Caco-2 (cell line): ENCODE measurements at regions not wholly inside any gene's neighbourhood (a gene's known extent, or its start where the extent isn't known, plus 50 kb on each side); places are given as distances from the start of the nearest gene placed in this dataset.
"Not testable (repeated sequence)": the region's sequence is repeated elsewhere in the genome, so short reads cannot be mapped to it uniquely, and the experiment has no call there.

Experiments
- BruUV-seq: library from RNA; stranded (reverse); fragments of 400-500 nt; replicated peaks from 2 replicates; lab custom pipeline; 2021; lab: Mats Ljungman, UMichigan
- CTCF ChIA-PET: fragments of 300-600 bp; sonication (Branson Sonifier 250); formaldehyde crosslinking; loops from one replicate; lab custom pipeline; 2022; ENCODE audit warnings: antibody characterized with exemption; lab: Charles Lee
- POLR2A ChIA-PET: fragments of 300-600 bp; sonication (Branson Sonifier 250); formaldehyde crosslinking; loops from one replicate; lab custom pipeline; 2022; ENCODE audit warnings: antibody characterized with exemption; lab: Charles Lee
- DNase-seq, 2 experiments: peaks; one replicate each; pipeline versions ENCODE4 v3.0.0 to v3.0.0-alpha.2; 2020 to 2022
- H3K27me3 ChIP-seq: replicated peaks from 2 replicates; pipeline ENCODE4 v1.6.0; 2011; ENCODE audit warnings: low read length; ENCODE audit not compliant: control insufficient read depth, insufficient read depth
- H3K36me3 ChIP-seq: 2 replicates; pipeline ENCODE4 v1.5.1; 2011; ENCODE audit warnings: low read length; ENCODE audit not compliant: control insufficient read depth, insufficient read depth
- H3K4me1 ChIP-seq: fragments of 250-450 bp; sonication (Bioruptor Pico); 2 replicates; pipeline ENCODE4 v1.5.1; 2020; ENCODE audit warnings: mild to moderate bottlenecking
- H3K4me3 ChIP-seq: 2 replicates; pipeline ENCODE4 v1.5.1; 2011; ENCODE audit warnings: low read depth, mild to moderate bottlenecking, control low read depth, low read length
- H3K9me3 ChIP-seq: fragments of 250-450 bp; sonication (Bioruptor Pico); 2 replicates; pipeline ENCODE4 v1.5.1; 2020; ENCODE audit warnings: mild to moderate bottlenecking, moderate library complexity
- H3K27ac Mint-ChIP-seq: one replicate; pipeline ENCODE4 v1.8.0; 2022; ENCODE audit warnings: mixed read lengths; ENCODE audit not compliant: unreplicated experiment
- H3K27me3 Mint-ChIP-seq: one replicate; pipeline ENCODE4 v1.8.0; 2022; ENCODE audit warnings: mixed read lengths; ENCODE audit not compliant: insufficient read depth, unreplicated experiment
- H3K36me3 Mint-ChIP-seq: one replicate; pipeline ENCODE4 v1.8.0; 2022; ENCODE audit warnings: mild to moderate bottlenecking, mixed read lengths; ENCODE audit not compliant: insufficient read depth, unreplicated experiment
- H3K4me1 Mint-ChIP-seq: one replicate; pipeline ENCODE4 v1.8.0; 2022; ENCODE audit warnings: low read depth, mixed read lengths; ENCODE audit not compliant: unreplicated experiment
- H3K4me3 Mint-ChIP-seq: one replicate; pipeline ENCODE4 v1.8.0; 2022; ENCODE audit warnings: mild to moderate bottlenecking, moderate library complexity, mixed read lengths; ENCODE audit not compliant: unreplicated experiment
- H3K9me3 Mint-ChIP-seq: one replicate; pipeline ENCODE4 v1.8.0; 2022; ENCODE audit warnings: mixed read lengths; ENCODE audit not compliant: unreplicated experiment
- intact Hi-C: fragments of 100-400 bp; cut with micrococcal nuclease; formaldehyde crosslinking; loops from one replicate; pipeline ENCODE4 v1.10.0; 2022; ENCODE audit not compliant: unreplicated experiment
- TF ChIP-seq, protein P1 (sequence below), 2 experiments: fragments of 200-600 bp in 1 of 2; IDR thresholded peaks; 1 replicate in 1 of 2; 2 replicates in 1 of 2; pipeline versions ENCODE4 v1.5.1 to v1.8.0; 2011 to 2022; ENCODE audit warnings: antibody characterized with exemption in 1 of 2, control low read depth in 1 of 2, inconsistent platforms in 1 of 2, low read depth in 1 of 2, low read length in 1 of 2, mild to moderate bottlenecking in 1 of 2, moderate library complexity in 1 of 2; ENCODE audit not compliant: insufficient read depth in 1 of 2, severe bottlenecking in 1 of 2, unreplicated experiment in 1 of 2

GRCh38 chr5:143592648-143593047, 189.2 kb upstream of the NR3C1 start:
- H3K36me3 ChIP-seq = no peaks in the 10 kb centered on the region
- peaks cover 49% of the 10 kb centered on the region for H3K4me1 Mint-ChIP-seq
- no peaks in the 10 kb centered on the region for H3K27me3 ChIP-seq
- H3K36me3 Mint-ChIP-seq = peaks cover 4% of the 10 kb centered on the region
- H3K9me3 Mint-ChIP-seq = no peaks in the 10 kb centered on the region
- intact Hi-C loops = no loop called here
- TF ChIP-seq, protein P1, sequence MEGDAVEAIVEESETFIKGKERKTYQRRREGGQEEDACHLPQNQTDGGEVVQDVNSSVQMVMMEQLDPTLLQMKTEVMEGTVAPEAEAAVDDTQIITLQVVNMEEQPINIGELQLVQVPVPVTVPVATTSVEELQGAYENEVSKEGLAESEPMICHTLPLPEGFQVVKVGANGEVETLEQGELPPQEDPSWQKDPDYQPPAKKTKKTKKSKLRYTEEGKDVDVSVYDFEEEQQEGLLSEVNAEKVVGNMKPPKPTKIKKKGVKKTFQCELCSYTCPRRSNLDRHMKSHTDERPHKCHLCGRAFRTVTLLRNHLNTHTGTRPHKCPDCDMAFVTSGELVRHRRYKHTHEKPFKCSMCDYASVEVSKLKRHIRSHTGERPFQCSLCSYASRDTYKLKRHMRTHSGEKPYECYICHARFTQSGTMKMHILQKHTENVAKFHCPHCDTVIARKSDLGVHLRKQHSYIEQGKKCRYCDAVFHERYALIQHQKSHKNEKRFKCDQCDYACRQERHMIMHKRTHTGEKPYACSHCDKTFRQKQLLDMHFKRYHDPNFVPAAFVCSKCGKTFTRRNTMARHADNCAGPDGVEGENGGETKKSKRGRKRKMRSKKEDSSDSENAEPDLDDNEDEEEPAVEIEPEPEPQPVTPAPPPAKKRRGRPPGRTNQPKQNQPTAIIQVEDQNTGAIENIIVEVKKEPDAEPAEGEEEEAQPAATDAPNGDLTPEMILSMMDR (IDR thresholded peaks at IDR 0.05; ENCODE audit: insufficient read depth in 1 of 2, low read depth in 1 of 2, low read length in 1 of 2, severe bottlenecking in 1 of 2, unreplicated experiment in 1 of 2) = no peak
- H3K9me3 ChIP-seq = no peaks in the 10 kb centered on the region
- peaks cover 76% of the 10 kb centered on the region for H3K4me1 ChIP-seq
- no peaks in the 10 kb centered on the region for H3K27me3 Mint-ChIP-seq
- DNase-seq = no peak
- no peak overlapping the region for H3K4me3 ChIP-seq
- CTCF ChIA-PET = no interaction called here
- no peak overlapping the region for H3K4me3 Mint-ChIP-seq
- POLR2A ChIA-PET = no interaction called here
- H3K27ac Mint-ChIP-seq = peak overlapping the region; percentile 70
- BruUV-seq = no TSS peak

DNA sequence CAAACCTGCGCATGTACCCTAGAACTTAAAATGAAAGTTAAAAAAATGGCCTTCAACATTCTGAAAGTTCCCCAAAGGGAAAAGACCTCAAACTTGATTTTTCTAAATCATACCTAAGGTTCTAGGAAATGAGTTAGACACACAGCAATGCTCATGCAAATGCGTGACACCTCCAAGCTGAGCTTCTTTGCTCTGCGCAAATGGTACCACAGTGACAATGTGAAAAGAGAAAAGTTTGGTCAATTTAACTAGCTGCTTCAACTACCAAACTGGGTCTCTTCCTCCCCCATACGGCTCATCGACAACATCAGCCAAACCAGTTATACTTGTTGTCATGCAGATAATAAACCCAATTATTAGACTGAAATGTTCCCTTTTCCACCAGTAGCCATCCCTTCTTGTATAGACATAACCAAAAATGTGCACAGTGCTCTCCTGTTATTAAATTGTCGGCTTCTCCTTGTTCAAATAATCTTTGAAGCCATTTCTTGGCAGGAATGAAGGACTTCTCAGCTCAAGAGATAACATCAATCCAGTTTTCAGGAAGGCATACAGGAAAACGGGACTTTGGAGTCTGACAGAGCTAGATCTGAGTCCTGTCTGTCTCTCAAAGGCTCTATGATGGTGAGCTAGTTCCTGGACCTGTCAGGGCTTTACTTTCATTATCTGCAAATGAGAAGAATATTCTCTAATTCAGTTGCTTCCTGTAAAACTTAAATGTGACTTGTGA, 185.6 kb upstream of the NR3C1 start:
- peak overlapping the region; percentile 36 for H3K4me3 Mint-ChIP-seq
- no TSS peak for BruUV-seq
- POLR2A ChIA-PET = no interaction called here
- peaks cover 54% of the 10 kb centered on the region for H3K4me1 Mint-ChIP-seq
- no peaks in the 10 kb centered on the region for H3K36me3 ChIP-seq
- CTCF ChIA-PET = no interaction called here
- TF ChIP-seq, protein P1 (IDR thresholded peaks at IDR 0.05; ENCODE audit: insufficient read depth in 1 of 2, low read depth in 1 of 2, low read length in 1 of 2, severe bottlenecking in 1 of 2, unreplicated experiment in 1 of 2) = no peak
- H3K27me3 ChIP-seq = no peaks in the 10 kb centered on the region
- H3K36me3 Mint-ChIP-seq = peaks cover 4% of the 10 kb centered on the region
- DNase-seq = peak in 1 of 2 experiments; percentile 34
- intact Hi-C loops = no loop called here
- no peaks in the 10 kb centered on the region for H3K9me3 Mint-ChIP-seq
- H3K4me3 ChIP-seq = no peak overlapping the region
- peaks cover 51% of the 10 kb centered on the region for H3K4me1 ChIP-seq
- no peaks in the 10 kb centered on the region for H3K9me3 ChIP-seq
- no peaks in the 10 kb centered on the region for H3K27me3 Mint-ChIP-seq
- peak overlapping the region; percentile 45 for H3K27ac Mint-ChIP-seq

- H3K9me3 ChIP-seq, H3K4me3 ChIP-seq, intact Hi-C loops, CTCF ChIA-PET, POLR2A ChIA-PET, H3K36me3 Mint-ChIP-seq, H3K9me3 Mint-ChIP-seq, BruUV-seq, H3K27me3 Mint-ChIP-seq, H3K36me3 ChIP-seq, H3K4me3 Mint-ChIP-seq, DNase-seq, H3K27me3 ChIP-seq: not testable (repeated sequence)
- peaks cover 41% of the 10 kb centered on the region for H3K4me1 ChIP-seq
- Mint-ChIP-seq H3K27ac (peak overlapping the region; percentile 45), H3K4me1 (peaks cover 49% of the 10 kb centered on the region)
These were observed 184.6 kb upstream of the NR3C1 start for GRCh38 chr5:143588121-143588520.
